ENCODE measurements at regions not wholly inside any gene's neighbourhood (a gene's known extent, or its start where the extent isn't known, plus 50 kb on each side); places are given as distances from the start of the nearest gene placed in this dataset.

- no peak for TF ChIP-seq CTCF (conservative IDR thresholded peaks at IDR 0.05 in 1 of 2, IDR thresholded peaks at IDR 0.05 in 1 of 2; ENCODE audit: extremely low read depth in 1 of 2, insufficient read depth in 1 of 2, low read depth in 1 of 2, low read length in 2 of 2)
- no peak for TF ChIP-seq EZH2 (IDR thresholded peaks at IDR 0.05; ENCODE audit: borderline replicate concordance, low read length)
Measured at GRCh38 chr1:148362216-148362611, 120.9 kb downstream of the PPIAL4G start.

Measured in mammary epithelial cell (primary cell).